HepG2 (cell line): ENCODE measurements at regions not wholly inside any gene's neighbourhood (a gene's known extent, or its start where the extent isn't known, plus 50 kb on each side); places are given as distances from the start of the nearest gene placed in this dataset.

Source experiments
- ATAC-seq: fragments of 200-7000 bp; cut with Tn5 transposase; 3 replicates; pipeline ENCODE4 v1.9.1; 2020; ENCODE audit warnings: mild to moderate bottlenecking, moderate library complexity
- BruUV-seq: library from RNA; stranded (reverse); fragments of 400-500 nt; replicated peaks from 2 replicates; lab custom pipeline; 2021; lab: Mats Ljungman, UMichigan
- CTCF ChIA-PET: fragments of 300-600 bp; formaldehyde crosslinking; extraction: SDS; loops from one replicate; lab custom pipeline; 2021; ENCODE audit warnings: low total read pairs, inconsistent platforms, low intra/inter-chr PET ratio; lab: Yijun Ruan, JAX
- POLR2A ChIA-PET: fragments of 350-600 bp; sonication (Branson Sonifier 250); formaldehyde crosslinking; loops from one replicate; lab custom pipeline; 2020; ENCODE audit warnings: antibody characterized with exemption, inconsistent platforms; lab: Yijun Ruan, JAX
- DNase-seq: peaks from one replicate; pipeline ENCODE4 v3.0.0-alpha.2; 2015; ENCODE audit warnings: low spot score
- FAIRE-seq: peaks from 3 replicates; lab custom pipeline; 2011; peaks lifted over from hg19 to GRCh38; lab: Jason Lieb, UNC
- H2AFZ ChIP-seq: one replicate; pipeline ENCODE4 v1.6.1; 2011; ENCODE audit warnings: low read length, inconsistent platforms
- H3K27ac ChIP-seq: fragments of 300-600 bp; 3 replicates; pipeline ENCODE4 v1.8.0; 2011; ENCODE audit warnings: mixed run types, mild to moderate bottlenecking, mixed read lengths, low read length, inconsistent platforms; ENCODE audit not compliant: insufficient read depth; ENCODE audit errors: extremely low read length
- H3K27me3 ChIP-seq, 2 experiments: fragments of 200-600 bp in 1 of 2; 2 replicates in 1 of 2; 3 replicates in 1 of 2; pipeline versions ENCODE4 v1.6.0 to v1.8.0; 2011; ENCODE audit warnings: low read length in 2 of 2, mild to moderate bottlenecking in 2 of 2, moderate library complexity in 2 of 2, inconsistent platforms in 1 of 2; ENCODE audit not compliant: insufficient read depth in 2 of 2, control insufficient read depth in 1 of 2
- H3K36me3 ChIP-seq, 2 experiments: fragments of 200-600 bp in 1 of 2; replicated peaks in 1 of 2; 2 replicates in 1 of 2; 3 replicates in 1 of 2; pipeline versions ENCODE4 v1.5.1 to v1.8.0; 2011; ENCODE audit warnings: low read length in 2 of 2, inconsistent platforms in 1 of 2; ENCODE audit not compliant: insufficient read depth in 2 of 2, control insufficient read depth in 1 of 2
- H3K4me1 ChIP-seq: 2 replicates; pipeline ENCODE4 v1.5.1; 2012; ENCODE audit warnings: low read length, inconsistent platforms; ENCODE audit not compliant: insufficient read depth
- H3K4me2 ChIP-seq: 2 replicates; pipeline ENCODE4 v1.6.0; 2011; ENCODE audit warnings: low read depth, low read length, inconsistent platforms
- H3K4me3 ChIP-seq, 3 experiments: fragments of 200-600 bp in 1 of 3; sonication (generic), shearing (Covaris generic) in 1 of 3; replicated peaks in 1 of 3; 2 replicates each; pipeline ENCODE4 v1.5.1; 2011 to 2016; ENCODE audit warnings: low read length in 3 of 3, inconsistent platforms in 2 of 3, low read depth in 2 of 3, mild to moderate bottlenecking in 2 of 3, control low read depth in 1 of 3, mixed read lengths in 1 of 3; ENCODE audit not compliant: insufficient read depth in 1 of 3
- H3K79me2 ChIP-seq: one replicate; pipeline ENCODE4 v1.6.1; 2011; ENCODE audit warnings: low read length, inconsistent platforms; ENCODE audit not compliant: insufficient read depth
- H3K9ac ChIP-seq: 2 replicates; pipeline ENCODE4 v1.6.0; 2011; ENCODE audit warnings: mild to moderate bottlenecking, low read depth, low read length, inconsistent platforms; ENCODE audit not compliant: insufficient read depth
- H3K9me3 ChIP-seq: 2 replicates; pipeline ENCODE4 v1.5.1; 2012; ENCODE audit warnings: mild to moderate bottlenecking, low read length
- H4K20me1 ChIP-seq: 2 replicates; pipeline ENCODE4 v1.6.0; 2011; ENCODE audit warnings: inconsistent platforms, mild to moderate bottlenecking, low read length, moderate library complexity; ENCODE audit not compliant: insufficient read depth
- BCLAF1 ChIP-seq: fragments of 450-650 bp; IDR thresholded peaks from 2 replicates; pipeline ENCODE4 v1.6.1; 2017; ENCODE audit warnings: mild to moderate bottlenecking
- CREM ChIP-seq, 2 experiments: sonication (generic) in 1 of 2; formaldehyde crosslinking in 1 of 2; IDR thresholded peaks; 2 replicates each; pipeline versions ENCODE4 v1.4.0 to v1.6.1; 2016 to 2020; ENCODE audit warnings: antibody characterized with exemption in 1 of 2, mild to moderate bottlenecking in 1 of 2, missing genetic modification reagents in 1 of 2
- NFYC ChIP-seq: IDR thresholded peaks from 2 replicates; pipeline ENCODE4 v1.6.1; 2016; ENCODE audit warnings: missing genetic modification reagents, missing compliant biosample characterization
- ZNF343 ChIP-seq: sonication (generic); formaldehyde crosslinking; IDR thresholded peaks from 2 replicates; pipeline ENCODE4 v1.4.0; 2020; ENCODE audit warnings: mild to moderate bottlenecking, missing genetic modification reagents
- ZNF709 ChIP-seq: sonication (generic); formaldehyde crosslinking; IDR thresholded peaks from 2 replicates; pipeline ENCODE4 v1.5.0; 2020; ENCODE audit warnings: mild to moderate bottlenecking, missing genetic modification reagents
- WGBS: methylation state at CpG from one replicate; pipeline ENCODE4 v1.1.6; 2017; ENCODE audit warnings: low lambda C conversion rate; 5-methylcytosine and 5-hydroxymethylcytosine counted together
- in situ Hi-C: cut with HindIII; loops from 2 replicates; pipeline ENCODE4 v1.10.0; 2017; ENCODE audit warnings: low pct_unique_long_range_greater_than_20kb; ENCODE audit not compliant: extremely low pct_ligation_motif_present
- intact Hi-C: fragments of 100-400 bp; cut with micrococcal nuclease; formaldehyde crosslinking; loops from one replicate; pipeline ENCODE4 v1.10.0; 2022; ENCODE audit not compliant: unreplicated experiment
- TF ChIP-seq, protein P1 (sequence below): sonication (generic); formaldehyde crosslinking; IDR thresholded peaks from 2 replicates; pipeline ENCODE4 v1.5.0; 2020; ENCODE audit warnings: mild to moderate bottlenecking, low read depth, missing genetic modification reagents, borderline replicate concordance

DNA sequence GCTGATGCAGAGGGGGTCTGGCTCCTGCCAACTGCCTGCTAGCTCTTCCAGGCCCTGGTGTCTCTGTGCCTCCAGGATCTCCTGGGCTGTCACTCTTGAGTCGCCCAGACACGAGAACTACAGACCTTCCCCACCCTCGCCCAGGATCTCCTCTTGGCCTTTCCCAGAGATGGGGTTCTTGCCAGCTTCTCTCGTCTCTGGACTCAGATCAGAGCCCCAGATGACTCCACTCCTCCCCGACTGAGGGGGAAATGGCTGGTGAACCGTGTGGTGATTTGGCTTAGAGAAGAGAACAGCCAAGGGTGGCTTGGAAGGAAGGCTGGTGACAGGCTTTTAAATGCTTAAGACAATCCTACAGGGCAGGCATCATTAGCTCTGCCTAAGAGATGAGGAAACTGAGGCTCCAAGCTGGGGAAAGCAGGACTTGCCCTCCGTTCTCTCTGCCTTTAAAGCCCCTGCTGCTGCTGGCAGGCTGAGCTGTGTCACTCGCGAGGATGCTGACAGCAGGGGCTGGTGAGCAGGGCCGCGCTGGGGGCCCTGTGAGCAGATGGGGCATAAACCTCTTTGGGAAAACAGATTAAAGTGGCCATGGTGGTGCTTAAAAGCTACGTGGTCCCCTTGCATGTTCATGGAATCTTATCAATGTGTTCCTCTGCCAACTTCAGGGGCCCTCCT is 90.3 kb upstream of the THY1 start (continued):
- TF ChIP-seq ZNF709 (CRISPR knock-in tag) (no peak), CREM (IDR thresholded peaks at IDR 0.05) (no peak), CREM (CRISPR knock-in tag; IDR thresholded peaks at IDR 0.05) (no peak), BCLAF1 (no peak)

- FAIRE-seq, result no peak
Measured at GRCh38 chr11:119512369-119512768, 89.4 kb upstream of the THY1 start.

More at GRCh38 chr11:119512369-119512768, 89.4 kb upstream of the THY1 start:
- no peak overlapping the region for H3K27ac ChIP-seq
- H3K36me3 ChIP-seq, result no peaks in the 10 kb centered on the region
- no peak overlapping the region for H3K4me2 ChIP-seq
- DNase-seq, result no peak
- H2AFZ ChIP-seq, result no peak overlapping the region
- CTCF ChIA-PET, result no interaction called here
- H3K9me3 ChIP-seq, result no peaks in the 10 kb centered on the region
- WGBS, result 5% methylated on average over 3 of the region's 3 CpGs
- H3K4me3 ChIP-seq, result no peak overlapping the region
- H3K79me2 ChIP-seq, result no peaks in the 10 kb centered on the region
- in situ Hi-C loops, result no loop called here
- H3K4me1 ChIP-seq, result no peaks in the 10 kb centered on the region
- H4K20me1 ChIP-seq, result no peaks in the 10 kb centered on the region
- POLR2A ChIA-PET, result no interaction called here
- TF ChIP-seq NFYC (CRISPR knock-in tag), result no peak
- no peak for TF ChIP-seq ZNF343 (CRISPR knock-in tag)
- TF ChIP-seq, protein P1, sequence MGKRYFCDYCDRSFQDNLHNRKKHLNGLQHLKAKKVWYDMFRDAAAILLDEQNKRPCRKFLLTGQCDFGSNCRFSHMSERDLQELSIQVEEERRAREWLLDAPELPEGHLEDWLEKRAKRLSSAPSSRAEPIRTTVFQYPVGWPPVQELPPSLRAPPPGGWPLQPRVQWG (CRISPR knock-in tag), result no peak
- TF ChIP-seq, all 625 proteins: peak for 0
- Histone ChIP-seq H3K9ac (no peak overlapping the region), H3K27me3 (peaks cover 11 to 57% of the 10 kb centered on the region in 2 experiments; a peak in 4 of 5 replicates)
- no TSS peak for BruUV-seq
- intact Hi-C loops, result no loop called here
- no peak for ATAC-seq
